HCT116 (cell line): ENCODE measurements at regions not wholly inside any gene's neighbourhood (a gene's known extent, or its start where the extent isn't known, plus 50 kb on each side); places are given as distances from the start of the nearest gene placed in this dataset.

Experiments used
- ATAC-seq: fragments of 200-7000 bp; cut with Tn5 transposase; 2 replicates; pipeline ENCODE4 v1.9.1; 2020; ENCODE audit warnings: mild to moderate bottlenecking, moderate library complexity
- BruUV-seq: library from RNA; stranded (reverse); fragments of 400-500 nt; replicated peaks from 2 replicates; lab custom pipeline; 2021; lab: Mats Ljungman, UMichigan
- CTCF ChIA-PET: fragments of 300-600 bp; sonication (Branson Sonifier 250); formaldehyde crosslinking; loops from one replicate; lab custom pipeline; 2021; ENCODE audit warnings: antibody characterized with exemption; lab: Charles Lee
- POLR2A ChIA-PET: fragments of 300-600, 350-600 bp; sonication (Branson Sonifier 250); formaldehyde crosslinking; loops from one replicate; lab custom pipeline; 2021; ENCODE audit warnings: antibody characterized with exemption; lab: Charles Lee
- RAD21 ChIA-PET, 2 experiments: fragments of 300-600 bp; sonication (Branson Sonifier 250); formaldehyde crosslinking; loops; one replicate each; lab custom pipeline; 2023; ENCODE audit warnings: low total read pairs in 2 of 2; ENCODE audit not compliant: uncharacterized antibody in 2 of 2, unreplicated experiment in 2 of 2, low non-redundant PET in 1 of 2; lab: Charles Lee
- DNase-seq: peaks from one replicate; pipeline ENCODE4 v3.0.0-alpha.2; 2010; ENCODE audit warnings: low read depth, low spot score
- H2AFZ ChIP-seq: fragments of 200-600 bp; shearing (Covaris generic), sonication (generic); 2 replicates; pipeline ENCODE4 v1.6.1; 2017; ENCODE audit warnings: low read depth, mixed run types, mixed read lengths, antibody characterized with exemption, low read length; ENCODE audit not compliant: poor library complexity, severe bottlenecking
- H3K27ac ChIP-seq: 2 replicates; pipeline ENCODE4 v1.5.1; 2012; ENCODE audit warnings: low read depth, low read length
- H3K27me3 ChIP-seq: fragments of 200-600 bp; sonication (generic); 2 replicates; pipeline ENCODE4 v1.6.1; 2016; ENCODE audit warnings: mixed run types, low read length, mixed read lengths; ENCODE audit not compliant: insufficient read depth
- H3K36me3 ChIP-seq, 2 experiments: fragments of 200-500 bp in 1 of 2; fragments of 200-600 bp in 1 of 2; sonication (Bioruptor generic) in 1 of 2; sonication (generic) in 1 of 2; 2 replicates each; pipeline versions ENCODE4 v1.5.1 to v1.6.1; 2014 to 2016; ENCODE audit warnings: low read length in 2 of 2, inconsistent platforms in 1 of 2, mixed read lengths in 1 of 2, mixed run types in 1 of 2; ENCODE audit not compliant: insufficient read depth in 2 of 2, control insufficient read depth in 1 of 2
- H3K4me1 ChIP-seq, 2 experiments: fragments of 200-600 bp in 1 of 2; sonication (generic) in 1 of 2; 2 replicates each; pipeline versions ENCODE4 v1.5.1 to v1.6.1; 2012 to 2017; ENCODE audit warnings: low read length in 2 of 2, inconsistent platforms in 1 of 2, mild to moderate bottlenecking in 1 of 2, mixed read lengths in 1 of 2, mixed run types in 1 of 2, moderate library complexity in 1 of 2; ENCODE audit not compliant: insufficient read depth in 2 of 2, control insufficient read depth in 1 of 2
- H3K4me2 ChIP-seq: fragments of 200-600 bp; sonication (generic); 2 replicates; pipeline ENCODE4 v1.6.1; 2017; ENCODE audit warnings: mixed run types, low read length, mixed read lengths
- H3K4me3 ChIP-seq, 2 experiments: fragments of 200-600 bp in 1 of 2; sonication (generic) in 1 of 2; replicated peaks in 1 of 2; 2 replicates each; pipeline ENCODE4 v1.5.1; 2011 to 2016; ENCODE audit warnings: low read length in 2 of 2, control low read depth in 1 of 2, low read depth in 1 of 2, mild to moderate bottlenecking in 1 of 2, mixed read lengths in 1 of 2, mixed run types in 1 of 2
- H3K79me2 ChIP-seq: fragments of 200-600 bp; sonication (generic); 2 replicates; pipeline ENCODE4 v1.6.1; 2017; ENCODE audit warnings: mild to moderate bottlenecking, mixed run types, low read length, moderate library complexity, mixed read lengths; ENCODE audit not compliant: insufficient read depth
- H3K9ac ChIP-seq: fragments of 200-600 bp; sonication (generic); 2 replicates; pipeline ENCODE4 v1.6.1; 2016; ENCODE audit warnings: low read length, mixed read lengths
- H3K9me2 ChIP-seq: fragments of 200-600 bp; sonication (generic), shearing (Covaris generic); 2 replicates; pipeline ENCODE4 v1.6.1; 2017; ENCODE audit warnings: mixed run types, mild to moderate bottlenecking, moderate library complexity; ENCODE audit not compliant: insufficient read depth
- H3K9me3 ChIP-seq, 2 experiments: fragments of 200-500 bp in 1 of 2; fragments of 200-600 bp in 1 of 2; sonication (Bioruptor generic) in 1 of 2; sonication (generic) in 1 of 2; 2 replicates each; pipeline ENCODE4 v1.6.1; 2014 to 2017; ENCODE audit warnings: low read length in 2 of 2, mixed read lengths in 2 of 2, inconsistent platforms in 1 of 2, low read depth in 1 of 2, mild to moderate bottlenecking in 1 of 2, mixed run types in 1 of 2, moderate library complexity in 1 of 2; ENCODE audit not compliant: control insufficient read depth in 1 of 2, insufficient read depth in 1 of 2
- H4K20me1 ChIP-seq: fragments of 200-600 bp; sonication (generic), shearing (Covaris generic); 2 replicates; pipeline ENCODE4 v1.6.1; 2017; ENCODE audit warnings: mixed run types, mild to moderate bottlenecking, moderate library complexity; ENCODE audit not compliant: insufficient read depth
- CBX3 ChIP-seq: IDR thresholded peaks from 2 replicates; pipeline ENCODE4 v1.6.1; 2012; ENCODE audit warnings: low read depth
- CEBPB ChIP-seq: IDR thresholded peaks from 2 replicates; pipeline ENCODE4 v1.6.1; 2012; ENCODE audit warnings: low read depth
- CTCF ChIP-seq, 3 experiments: fragments of 200-600 bp in 1 of 3; sonication (generic) in 1 of 3; IDR thresholded peaks in 2 of 3; conservative IDR thresholded peaks in 1 of 3; 2 replicates each; pipeline ENCODE4 v1.5.1; 2012 to 2017; ENCODE audit warnings: low read depth in 2 of 3, low read length in 2 of 3, antibody characterized with exemption in 1 of 3, borderline replicate concordance in 1 of 3, control low read depth in 1 of 3, mild to moderate bottlenecking in 1 of 3, mixed read lengths in 1 of 3, mixed run types in 1 of 3, moderate library complexity in 1 of 3; ENCODE audit not compliant: insufficient read depth in 1 of 3
- EGR1 ChIP-seq: IDR thresholded peaks from 2 replicates; pipeline ENCODE4 v1.6.1; 2012; ENCODE audit warnings: low read depth
- EZH2phosphoT487 ChIP-seq: fragments of 200-600 bp; IDR thresholded peaks from 2 replicates; pipeline ENCODE4 v1.6.1; 2018; ENCODE audit warnings: antibody characterized with exemption, borderline replicate concordance
- JUND ChIP-seq: IDR thresholded peaks from 2 replicates; pipeline ENCODE4 v1.6.1; 2012
- MAX ChIP-seq: IDR thresholded peaks from 2 replicates; pipeline ENCODE4 v1.6.1; 2012
- POLR2A ChIP-seq: IDR thresholded peaks from 2 replicates; pipeline ENCODE4 v1.7.0; 2011; ENCODE audit warnings: borderline replicate concordance; ENCODE audit not compliant: insufficient read depth, insufficient read length; ENCODE audit errors: extremely low read depth
- POLR2AphosphoS5 ChIP-seq: IDR thresholded peaks from 2 replicates; pipeline ENCODE4 v1.6.1; 2011; ENCODE audit warnings: mild to moderate bottlenecking, low read depth, low read length, moderate library complexity
- REST ChIP-seq: IDR thresholded peaks from 2 replicates; pipeline ENCODE4 v1.6.1; 2012; ENCODE audit warnings: low read depth
- SIN3A ChIP-seq: IDR thresholded peaks from 2 replicates; pipeline ENCODE4 v1.6.1; 2012; ENCODE audit warnings: low read depth
- SRF ChIP-seq: IDR thresholded peaks from 2 replicates; pipeline ENCODE4 v1.6.1; 2012; ENCODE audit warnings: low read depth
- ZFX ChIP-seq: fragments of 450-650 bp; IDR thresholded peaks from 2 replicates; pipeline ENCODE4 v1.6.1; 2017
- ZNF274 ChIP-seq: fragments of 200-500 bp; sonication (Bioruptor generic); IDR thresholded peaks from 2 replicates; pipeline ENCODE4 v1.6.1; 2014; ENCODE audit warnings: mild to moderate bottlenecking, low read depth, low read length, inconsistent platforms
- intact Hi-C: fragments of 100-400 bp; cut with micrococcal nuclease; formaldehyde crosslinking; loops from 2 replicates; pipeline ENCODE4 v1.10.0; 2022

GRCh38 chr4:28151314-28151713, 1290.7 kb downstream of the STIM2 start:
- no peak overlapping the region for H3K4me3 ChIP-seq
- no peaks in the 10 kb centered on the region for H4K20me1 ChIP-seq
- BruUV-seq, result no TSS peak
- RAD21 ChIA-PET, result no interaction called here
- H3K27ac ChIP-seq, result no peak overlapping the region
- POLR2A ChIA-PET, result no interaction called here
- no peaks in the 10 kb centered on the region for H3K4me1 ChIP-seq
- H3K4me2 ChIP-seq, result no peak overlapping the region
- no peak overlapping the region for H2AFZ ChIP-seq
- H3K9me2 ChIP-seq, result no peaks in the 10 kb centered on the region; the same call in 1 of the 2 replicates
- H3K36me3 ChIP-seq, result no peaks in the 10 kb centered on the region
- H3K27me3 ChIP-seq, result no peaks in the 10 kb centered on the region
- no peaks in the 10 kb centered on the region for H3K9me3 ChIP-seq
- no peak for DNase-seq
- intact Hi-C loops, result no loop called here
- no peak for TF ChIP-seq EZH2phosphoT487
- no peak for TF ChIP-seq CEBPB
- TF ChIP-seq SRF, result no peak
- no peak for TF ChIP-seq JUND
- TF ChIP-seq EGR1, result no peak
- TF ChIP-seq ZFX, result no peak
- no peak for TF ChIP-seq CTCF (IDR thresholded peaks at IDR 0.05 in 2 of 3, conservative IDR thresholded peaks at IDR 0.05 in 1 of 3; ENCODE audit: borderline replicate concordance in 1 of 3, insufficient read depth in 1 of 3, low read depth in 2 of 3, low read length in 2 of 3)
- TF ChIP-seq, all 23 proteins: peak for 0
- Histone ChIP-seq H3K9ac (no peak overlapping the region), H3K79me2 (no peaks in the 10 kb centered on the region)
- CTCF ChIA-PET, result no interaction called here
- ATAC-seq, result no peak

- Histone ChIP-seq H3K9me3 (no peaks in the 10 kb centered on the region), H3K4me1 (no peaks in the 10 kb centered on the region; a peak in 1 of 4 replicates), H3K9me2 (no peaks in the 10 kb centered on the region), H3K4me3 (no peak overlapping the region), H3K79me2 (no peaks in the 10 kb centered on the region), H2AFZ (no peak overlapping the region), H3K36me3 (no peaks in the 10 kb centered on the region), H3K9ac (no peak overlapping the region), H3K4me2 (no peak overlapping the region), H3K27me3 (no peaks in the 10 kb centered on the region), H3K27ac (no peak overlapping the region), H4K20me1 (no peaks in the 10 kb centered on the region)
- DNase-seq (no peak), ATAC-seq (no peak)
- ChIA-PET POLR2A (no interaction called here), CTCF (no interaction called here), RAD21 (no interaction called here)
- no TSS peak for BruUV-seq
- intact Hi-C loops, result no loop called here
- TF ChIP-seq EGR1 (no peak), REST (no peak), ZFX (no peak), SRF (no peak), CEBPB (no peak), POLR2AphosphoS5 (no peak), MAX (no peak), ZNF274 (no peak), CBX3 (no peak), SIN3A (no peak), JUND (no peak), POLR2A (no peak)
Observed at GRCh38 chr4:28167411-28167810, 1306.8 kb downstream of the STIM2 start.
